ENCODE measurements at regions not wholly inside any gene's neighbourhood (a gene's known extent, or its start where the extent isn't known, plus 50 kb on each side); places are given as distances from the start of the nearest gene placed in this dataset.

- DNase-seq (ENCODE audit: low spot score) (peak; percentile 41), FAIRE-seq (no peak), ATAC-seq (peak; percentile 99)
- no peaks in the 10 kb centered on the region for H3K79me2 ChIP-seq (ENCODE audit: insufficient read depth, low read length)
- intact Hi-C loops (cut with micrococcal nuclease; ENCODE audit: unreplicated experiment) (loop anchor here (1.0 kb wide), 1 partner anchor 100 kb away; no protein-coding TSS in a partner anchor), in situ Hi-C loops (cut with HindIII; ENCODE audit: extremely low pct_ligation_motif_present, low pct_unique_long_range_greater_than_20kb) (loop anchor here (5.0 kb wide), 1 partner anchor 102 kb away; no protein-coding TSS in a partner anchor)
- peaks cover 21% of the 10 kb centered on the region for H3K4me1 ChIP-seq (ENCODE audit: insufficient read depth, low read length)
- no TSS peak for BruUV-seq (replicated peaks)
- peak overlapping the region in 1 of 3 experiments; percentile 16; a peak in 1 of 6 replicates for H3K4me3 ChIP-seq (replicated peaks in 1 of 3; ENCODE audit: insufficient read depth in 1 of 3, low read depth in 2 of 3, low read length in 3 of 3)
- ChIA-PET POLR2A (interaction anchor here (0.6 kb wide), 1 partner anchor 378 kb away, joined by 4 read pairs; no protein-coding TSS in a partner anchor), CTCF (ENCODE audit: low intra/inter-chr PET ratio, low total read pairs) (interaction anchor here (2.5 kb wide), 1 partner anchor 99 kb away, joined by 8 read pairs; no protein-coding TSS in a partner anchor)
- H3K27ac ChIP-seq (ENCODE audit: extremely low read length, insufficient read depth, low read length): no peak overlapping the region
- H3K27me3 ChIP-seq (ENCODE audit: control insufficient read depth in 1 of 2, insufficient read depth in 2 of 2, low read length in 2 of 2): peaks cover 0 to 4% of the 10 kb centered on the region in 2 experiments; a peak in 3 of 5 replicates
- H3K4me2 ChIP-seq (ENCODE audit: low read depth, low read length): peak overlapping the region; percentile 50
- H3K9me3 ChIP-seq (ENCODE audit: low read length): no peaks in the 10 kb centered on the region
- H2AFZ ChIP-seq (ENCODE audit: low read length): no peak overlapping the region
- no peaks in the 10 kb centered on the region for H3K36me3 ChIP-seq (replicated peaks in 1 of 2; ENCODE audit: control insufficient read depth in 1 of 2, insufficient read depth in 2 of 2, low read length in 2 of 2)
- H3K9ac ChIP-seq (ENCODE audit: insufficient read depth, low read depth, low read length): no peak overlapping the region
- WGBS (ENCODE audit: low lambda C conversion rate): 8% methylated on average over 10 of the region's 11 CpGs
- H4K20me1 ChIP-seq (ENCODE audit: insufficient read depth, low read length): no peaks in the 10 kb centered on the region
- no peak for TF ChIP-seq ZFP36L2 (CRISPR knock-in tag; IDR thresholded peaks at IDR 0.05)
- TF ChIP-seq, protein P1, sequence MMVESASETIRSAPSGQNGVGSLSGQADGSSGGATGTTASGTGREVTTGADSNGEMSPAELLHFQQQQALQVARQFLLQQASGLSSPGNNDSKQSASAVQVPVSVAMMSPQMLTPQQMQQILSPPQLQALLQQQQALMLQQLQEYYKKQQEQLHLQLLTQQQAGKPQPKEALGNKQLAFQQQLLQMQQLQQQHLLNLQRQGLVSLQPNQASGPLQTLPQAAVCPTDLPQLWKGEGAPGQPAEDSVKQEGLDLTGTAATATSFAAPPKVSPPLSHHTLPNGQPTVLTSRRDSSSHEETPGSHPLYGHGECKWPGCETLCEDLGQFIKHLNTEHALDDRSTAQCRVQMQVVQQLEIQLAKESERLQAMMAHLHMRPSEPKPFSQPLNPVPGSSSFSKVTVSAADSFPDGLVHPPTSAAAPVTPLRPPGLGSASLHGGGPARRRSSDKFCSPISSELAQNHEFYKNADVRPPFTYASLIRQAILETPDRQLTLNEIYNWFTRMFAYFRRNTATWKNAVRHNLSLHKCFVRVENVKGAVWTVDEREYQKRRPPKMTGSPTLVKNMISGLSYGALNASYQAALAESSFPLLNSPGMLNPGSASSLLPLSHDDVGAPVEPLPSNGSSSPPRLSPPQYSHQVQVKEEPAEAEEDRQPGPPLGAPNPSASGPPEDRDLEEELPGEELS (CRISPR knock-in tag; IDR thresholded peaks at IDR 0.05): no peak
- TF ChIP-seq JUNB (CRISPR knock-in tag; IDR thresholded peaks at IDR 0.05; ENCODE audit: borderline replicate concordance): no peak
- TF ChIP-seq POLR2A (IDR thresholded peaks at IDR 0.05; ENCODE audit: insufficient read depth in 1 of 2, low read depth in 2 of 2, low read length in 2 of 2): no peak
- no peak for TF ChIP-seq KDM3A (CRISPR knock-in tag; IDR thresholded peaks at IDR 0.05; ENCODE audit: low read depth)
- TF ChIP-seq ZNF674 (CRISPR knock-in tag; IDR thresholded peaks at IDR 0.05; ENCODE audit: low read depth): no peak
- peak; percentile 88 for TF ChIP-seq ZNF263 (CRISPR knock-in tag; IDR thresholded peaks at IDR 0.05)
- peak; percentile 48; the same call in 1 of the 2 replicates for TF ChIP-seq RAD21 (CRISPR knock-in tag; IDR thresholded peaks at IDR 0.05)
- TF ChIP-seq ATF1 (CRISPR knock-in tag; IDR thresholded peaks at IDR 0.05): no peak
- no peak for TF ChIP-seq GATAD1 (CRISPR knock-in tag; IDR thresholded peaks at IDR 0.05)
- TF ChIP-seq ZNF431 (CRISPR knock-in tag; IDR thresholded peaks at IDR 0.05; ENCODE audit: borderline replicate concordance, low read depth): no peak
- no peak for TF ChIP-seq MXD4 (CRISPR knock-in tag; IDR thresholded peaks at IDR 0.05)
- TF ChIP-seq, protein P2, sequence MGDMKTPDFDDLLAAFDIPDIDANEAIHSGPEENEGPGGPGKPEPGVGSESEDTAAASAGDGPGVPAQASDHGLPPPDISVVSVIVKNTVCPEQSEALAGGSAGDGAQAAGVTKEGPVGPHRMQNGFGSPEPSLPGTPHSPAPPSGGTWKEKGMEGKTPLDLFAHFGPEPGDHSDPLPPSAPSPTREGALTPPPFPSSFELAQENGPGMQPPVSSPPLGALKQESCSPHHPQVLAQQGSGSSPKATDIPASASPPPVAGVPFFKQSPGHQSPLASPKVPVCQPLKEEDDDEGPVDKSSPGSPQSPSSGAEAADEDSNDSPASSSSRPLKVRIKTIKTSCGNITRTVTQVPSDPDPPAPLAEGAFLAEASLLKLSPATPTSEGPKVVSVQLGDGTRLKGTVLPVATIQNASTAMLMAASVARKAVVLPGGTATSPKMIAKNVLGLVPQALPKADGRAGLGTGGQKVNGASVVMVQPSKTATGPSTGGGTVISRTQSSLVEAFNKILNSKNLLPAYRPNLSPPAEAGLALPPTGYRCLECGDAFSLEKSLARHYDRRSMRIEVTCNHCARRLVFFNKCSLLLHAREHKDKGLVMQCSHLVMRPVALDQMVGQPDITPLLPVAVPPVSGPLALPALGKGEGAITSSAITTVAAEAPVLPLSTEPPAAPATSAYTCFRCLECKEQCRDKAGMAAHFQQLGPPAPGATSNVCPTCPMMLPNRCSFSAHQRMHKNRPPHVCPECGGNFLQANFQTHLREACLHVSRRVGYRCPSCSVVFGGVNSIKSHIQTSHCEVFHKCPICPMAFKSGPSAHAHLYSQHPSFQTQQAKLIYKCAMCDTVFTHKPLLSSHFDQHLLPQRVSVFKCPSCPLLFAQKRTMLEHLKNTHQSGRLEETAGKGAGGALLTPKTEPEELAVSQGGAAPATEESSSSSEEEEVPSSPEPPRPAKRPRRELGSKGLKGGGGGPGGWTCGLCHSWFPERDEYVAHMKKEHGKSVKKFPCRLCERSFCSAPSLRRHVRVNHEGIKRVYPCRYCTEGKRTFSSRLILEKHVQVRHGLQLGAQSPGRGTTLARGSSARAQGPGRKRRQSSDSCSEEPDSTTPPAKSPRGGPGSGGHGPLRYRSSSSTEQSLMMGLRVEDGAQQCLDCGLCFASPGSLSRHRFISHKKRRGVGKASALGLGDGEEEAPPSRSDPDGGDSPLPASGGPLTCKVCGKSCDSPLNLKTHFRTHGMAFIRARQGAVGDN (CRISPR knock-in tag; IDR thresholded peaks at IDR 0.05): 0 out of 2 replicates have a peak, but pooled peaks have one; percentile 20
- TF ChIP-seq, protein P3, sequence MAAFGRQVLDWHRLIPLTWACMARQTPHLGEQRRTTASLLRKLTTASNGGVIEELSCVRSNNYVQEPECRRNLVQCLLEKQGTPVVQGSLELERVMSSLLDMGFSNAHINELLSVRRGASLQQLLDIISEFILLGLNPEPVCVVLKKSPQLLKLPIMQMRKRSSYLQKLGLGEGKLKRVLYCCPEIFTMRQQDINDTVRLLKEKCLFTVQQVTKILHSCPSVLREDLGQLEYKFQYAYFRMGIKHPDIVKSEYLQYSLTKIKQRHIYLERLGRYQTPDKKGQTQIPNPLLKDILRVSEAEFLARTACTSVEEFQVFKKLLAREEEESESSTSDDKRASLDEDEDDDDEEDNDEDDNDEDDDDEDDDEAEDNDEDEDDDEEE (CRISPR knock-in tag; IDR thresholded peaks at IDR 0.05): no peak
- no peak for TF ChIP-seq SP1 (IDR thresholded peaks at IDR 0.05)
- TF ChIP-seq SP1 (CRISPR knock-in tag; IDR thresholded peaks at IDR 0.05): no peak
- TF ChIP-seq PCBP2 (optimal IDR thresholded peaks at IDR 0.05; ENCODE audit: low read depth, low read length, poor library complexity, severe bottlenecking): no peak
- peak; percentile 74 for TF ChIP-seq STAG1 (CRISPR knock-in tag; IDR thresholded peaks at IDR 0.05)
Observed at GRCh38 chr15:89003865-89004725, 84.2 kb upstream of the ABHD2 start.
